Spinal cord (tissue), 9 donors: ENCODE measurements at regions not wholly inside any gene's neighbourhood (a gene's known extent, or its start where the extent isn't known, plus 50 kb on each side); places are given as distances from the start of the nearest gene placed in this dataset.
A peak's percentile ranks its signal among the peaks of the same experiment; 100 is the strongest.

Experiments used
- DNase-seq, 6 donors: peaks; one replicate each; pipeline versions ENCODE4 v3.0.0 to v3.0.0-alpha.2; 2013 to 2015; ENCODE audit warnings: low spot score in 6 of 6, low read depth in 4 of 6
- H3K27ac ChIP-seq: one replicate; pipeline ENCODE4 v1.5.1; 2013; ENCODE audit warnings: low read depth, low read length, control low read depth
- H3K27me3 ChIP-seq: one replicate; pipeline ENCODE4 v1.6.1; 2013; ENCODE audit warnings: low read length; ENCODE audit not compliant: control insufficient read depth, insufficient read depth
- H3K36me3 ChIP-seq: one replicate; pipeline ENCODE4 v1.6.1; 2013; ENCODE audit warnings: low read length; ENCODE audit not compliant: control insufficient read depth, insufficient read depth
- H3K4me1 ChIP-seq: one replicate; pipeline ENCODE4 v1.6.1; 2013; ENCODE audit warnings: low read length; ENCODE audit not compliant: control insufficient read depth, insufficient read depth
- H3K4me3 ChIP-seq: one replicate; pipeline ENCODE4 v1.5.1; 2013; ENCODE audit warnings: low read depth, low read length, control low read depth
- H3K9me3 ChIP-seq: one replicate; pipeline ENCODE4 v1.6.1; 2013; ENCODE audit warnings: low read length; ENCODE audit not compliant: control insufficient read depth, insufficient read depth
- WGBS: methylation state at CpG from one replicate; pipeline ENCODE4 v1.1.5; 2013; ENCODE audit warnings: missing lambda C conversion rate; ENCODE audit not compliant: insufficient coverage; 5-methylcytosine and 5-hydroxymethylcytosine counted together
- donor health status: healthy.

DNA sequence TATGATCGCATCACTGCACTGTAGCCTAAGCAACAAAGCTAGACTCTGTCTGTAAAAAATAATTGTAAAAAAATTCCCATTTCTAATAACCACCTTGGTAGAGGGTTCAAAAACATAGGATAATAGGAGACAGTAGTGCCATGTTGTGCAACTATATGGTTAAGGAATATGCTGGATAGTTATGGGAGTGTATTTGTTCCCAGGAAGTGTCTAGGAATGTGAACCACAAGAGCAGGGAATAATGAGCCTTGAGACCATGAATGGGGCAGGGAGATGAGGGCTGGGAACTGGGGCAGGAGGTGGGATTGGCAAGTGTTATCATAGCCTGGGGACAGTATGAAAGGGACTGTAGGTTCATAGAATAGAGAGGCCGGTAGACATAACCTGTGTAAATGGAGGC lies 50.4 kb downstream of the RUSC2 start:
- no peak overlapping the region for H3K4me3 ChIP-seq
- H3K9me3 ChIP-seq = no peaks in the 10 kb centered on the region
- H3K27ac ChIP-seq = no peak overlapping the region
- 50% methylated on average over 1 of the region's 2 CpGs for WGBS
- no peaks in the 10 kb centered on the region for H3K27me3 ChIP-seq
- H3K4me1 ChIP-seq = peaks cover 23% of the 10 kb centered on the region
- no peaks in the 10 kb centered on the region for H3K36me3 ChIP-seq
- no peak for DNase-seq

DNA sequence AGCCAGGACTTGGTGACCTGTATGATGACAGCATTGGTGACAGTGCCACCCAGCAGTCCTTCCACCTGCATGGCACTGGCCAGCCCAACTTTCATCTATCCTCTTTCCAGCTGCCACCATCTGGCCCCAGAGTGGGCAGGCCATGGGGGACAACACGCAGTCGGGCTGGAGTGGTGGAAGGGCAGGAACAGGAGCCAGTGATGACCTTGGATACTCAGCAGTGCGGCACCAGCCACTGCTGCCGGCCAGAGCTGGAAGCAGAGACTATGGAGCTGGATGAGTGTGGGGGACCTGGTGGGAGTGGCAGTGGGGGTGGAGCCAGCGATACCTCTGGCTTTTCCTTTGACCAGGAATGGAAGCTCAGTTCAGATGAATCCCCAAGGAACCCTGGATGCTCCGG lies 56.9 kb downstream of the RUSC2 start:
- H3K27ac ChIP-seq = no peak overlapping the region
- DNase-seq = no peak
- no peaks in the 10 kb centered on the region for H3K27me3 ChIP-seq
- H3K36me3 ChIP-seq = peaks cover 31% of the 10 kb centered on the region
- H3K9me3 ChIP-seq = no peaks in the 10 kb centered on the region
- H3K4me1 ChIP-seq = peaks cover 17% of the 10 kb centered on the region
- WGBS = 90% methylated on average over 6 of the region's 6 CpGs
- H3K4me3 ChIP-seq = no peak overlapping the region

GRCh38 chr9:35547889-35548418 lies 57.1 kb upstream of the TESK1 start:
- H3K9me3 ChIP-seq = no peaks in the 10 kb centered on the region
- no peak overlapping the region for H3K27ac ChIP-seq
- no peak for DNase-seq
- peaks cover 16% of the 10 kb centered on the region for H3K4me1 ChIP-seq
- no peak overlapping the region for H3K4me3 ChIP-seq
- H3K27me3 ChIP-seq = no peaks in the 10 kb centered on the region
- peaks cover 31% of the 10 kb centered on the region for H3K36me3 ChIP-seq
- 95% methylated on average over 16 of the region's 16 CpGs for WGBS

DNA sequence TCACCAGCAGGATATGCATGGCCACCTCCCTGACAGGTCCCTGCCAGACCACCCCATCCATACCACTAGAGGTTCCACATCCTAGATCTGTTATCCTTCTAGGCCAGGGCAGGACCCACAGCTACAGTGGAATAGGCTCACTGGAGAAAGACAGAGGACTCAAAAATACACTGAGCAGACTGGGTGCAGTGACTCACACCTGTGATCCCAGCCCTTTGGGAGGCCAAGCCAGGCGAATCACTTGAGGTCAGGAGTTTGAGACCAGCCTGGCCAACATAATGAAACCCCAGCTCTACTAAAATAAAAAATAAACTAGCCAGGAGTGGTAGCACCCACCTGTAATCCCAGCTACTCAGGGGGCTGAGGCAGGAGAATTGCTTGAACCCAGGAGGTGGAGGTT lies 56.5 kb upstream of the TESK1 start:
- DNase-seq = no peak
- Histone ChIP-seq H3K27ac (no peak overlapping the region), H3K4me1 (peaks cover 13% of the 10 kb centered on the region), H3K27me3 (no peaks in the 10 kb centered on the region), H3K9me3 (no peaks in the 10 kb centered on the region), H3K4me3 (no peak overlapping the region), H3K36me3 (peaks cover 31% of the 10 kb centered on the region)
- WGBS = no CpG with 5 or more reads among the region's 1 CpG

DNA sequence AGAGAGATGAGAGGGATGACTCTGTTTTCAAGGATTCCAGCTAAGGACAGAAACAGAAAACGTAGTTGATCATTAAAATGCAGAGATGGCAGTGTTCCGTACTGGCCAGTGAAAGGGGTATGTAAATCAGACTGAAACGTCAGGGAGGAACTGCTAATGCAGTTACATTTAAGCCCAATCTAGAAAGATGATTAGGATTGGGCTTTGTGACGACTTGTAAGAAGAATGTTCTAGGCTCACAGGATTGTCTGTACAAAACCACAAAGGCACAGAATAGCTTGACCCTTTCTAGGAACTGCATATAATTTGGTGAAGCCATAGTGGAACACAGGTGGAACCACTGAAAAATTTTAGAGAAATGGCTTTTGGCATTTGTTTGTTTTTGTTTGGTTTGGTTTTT lies 55.6 kb upstream of the TESK1 start:
- H3K27ac ChIP-seq = no peak overlapping the region

DNA sequence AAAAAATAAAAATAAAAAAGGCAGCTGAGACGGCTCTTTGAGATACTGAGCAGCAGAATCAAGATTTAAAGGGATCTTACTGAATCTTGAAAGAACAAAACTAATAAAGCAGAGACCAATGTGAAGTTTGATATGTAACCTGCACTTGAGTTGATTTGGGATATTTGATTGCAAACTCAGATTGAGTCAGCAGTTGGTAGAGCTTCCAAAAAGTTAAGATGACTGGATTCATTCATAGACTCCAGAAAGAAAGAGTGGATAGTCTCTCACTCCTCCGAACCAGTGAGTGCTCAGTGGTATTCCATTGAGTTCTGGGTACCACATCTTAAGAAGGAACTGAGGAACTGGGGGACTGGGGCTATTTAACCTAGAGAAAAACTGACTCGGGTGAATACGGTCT lies 52.7 kb upstream of the TESK1 start:
- H3K27me3 ChIP-seq = no peaks in the 10 kb centered on the region
- peaks cover 47% of the 10 kb centered on the region for H3K36me3 ChIP-seq
- peaks cover 6% of the 10 kb centered on the region for H3K4me1 ChIP-seq
- no peak for DNase-seq
- H3K4me3 ChIP-seq = no peak overlapping the region
- no peak overlapping the region for H3K27ac ChIP-seq
- H3K9me3 ChIP-seq = no peaks in the 10 kb centered on the region
- 72% methylated on average over 2 of the region's 4 CpGs for WGBS

More for the DNA sequence above, 55.6 kb upstream of the TESK1 start:
- Histone ChIP-seq H3K36me3 (peaks cover 31% of the 10 kb centered on the region), H3K4me1 (peaks cover 13% of the 10 kb centered on the region), H3K27me3 (no peaks in the 10 kb centered on the region), H3K9me3 (no peaks in the 10 kb centered on the region), H3K4me3 (no peak overlapping the region)
- no peak for DNase-seq
- WGBS = 58% methylated on average over 4 of the region's 4 CpGs

DNA sequence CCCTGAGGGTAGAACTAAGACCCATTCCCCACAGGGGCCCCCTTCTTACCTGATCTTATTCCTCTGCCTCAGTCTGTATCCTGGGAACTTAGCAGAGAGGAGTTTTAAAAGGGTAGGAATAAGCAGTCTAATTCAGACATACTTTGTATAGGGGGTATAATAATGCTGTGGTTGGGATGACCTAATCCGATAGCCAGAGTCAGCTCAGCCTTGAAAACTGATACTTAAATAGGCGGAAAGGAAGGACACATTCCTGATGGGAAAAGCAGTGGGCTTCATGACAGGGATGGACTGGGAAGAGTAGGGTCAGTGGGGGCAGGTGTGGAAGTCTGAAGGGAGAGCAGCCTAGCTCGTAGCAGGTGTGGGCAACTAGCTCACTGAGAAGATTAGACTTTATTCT lies 52.2 kb upstream of the TESK1 start:
- H3K9me3 ChIP-seq = no peaks in the 10 kb centered on the region
- H3K4me1 ChIP-seq = peaks cover 6% of the 10 kb centered on the region
- peak overlapping the region; percentile 38 for H3K27ac ChIP-seq
- no peak for DNase-seq
- H3K27me3 ChIP-seq = no peaks in the 10 kb centered on the region
- WGBS = 72% methylated on average over 3 of the region's 3 CpGs
- peaks cover 46% of the 10 kb centered on the region for H3K36me3 ChIP-seq
- no peak overlapping the region for H3K4me3 ChIP-seq

DNA sequence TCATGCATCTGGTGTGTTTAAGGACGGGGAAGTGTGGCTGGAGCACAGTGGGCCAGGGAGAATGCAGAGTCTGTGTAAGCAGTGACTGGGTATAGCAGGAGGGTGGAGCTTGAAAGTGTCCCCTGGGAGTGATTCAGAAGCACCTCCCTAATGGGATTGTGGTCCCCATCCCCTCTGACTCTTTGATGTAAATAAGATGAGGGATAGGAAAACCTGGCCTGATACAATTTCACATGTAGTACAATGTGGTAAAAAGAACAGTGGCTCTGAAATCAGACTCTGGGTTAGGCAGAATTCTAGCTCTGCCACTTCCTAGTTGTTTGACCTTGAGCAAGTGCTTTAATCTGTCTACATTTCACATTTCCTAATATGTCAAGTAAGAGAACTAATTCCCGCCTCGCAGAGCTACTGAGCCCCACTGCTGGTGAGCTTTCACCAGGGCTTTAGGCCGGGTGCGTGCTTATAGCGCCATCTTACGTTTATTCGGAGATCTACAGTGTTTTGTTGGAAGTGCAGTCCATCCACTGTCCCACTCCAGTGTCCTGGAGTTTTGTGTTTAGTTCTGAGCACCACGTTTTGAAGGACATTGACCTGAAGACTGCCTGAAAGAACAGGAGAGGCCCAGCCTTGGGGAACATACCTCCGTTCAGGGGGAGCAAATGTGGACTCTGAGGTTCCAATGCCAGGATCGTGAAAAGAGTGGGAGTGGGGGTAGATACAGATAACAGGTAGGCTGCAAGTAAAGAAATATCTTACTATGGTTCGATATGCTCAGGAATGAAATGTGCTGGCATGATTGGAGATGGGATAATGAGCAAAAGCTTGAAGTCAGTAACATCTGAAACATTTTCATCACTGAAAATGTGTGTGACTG lies 51.2 kb upstream of the TESK1 start:
- Histone ChIP-seq H3K27me3 (no peaks in the 10 kb centered on the region), H3K4me3 (no peak overlapping the region), H3K36me3 (peaks cover 46% of the 10 kb centered on the region), H3K27ac (no peak overlapping the region), H3K9me3 (no peaks in the 10 kb centered on the region), H3K4me1 (no peaks in the 10 kb centered on the region)
- peak; percentile 36 to 84 (median 52) for DNase-seq
- 27% methylated on average over 7 of the region's 12 CpGs for WGBS

DNA sequence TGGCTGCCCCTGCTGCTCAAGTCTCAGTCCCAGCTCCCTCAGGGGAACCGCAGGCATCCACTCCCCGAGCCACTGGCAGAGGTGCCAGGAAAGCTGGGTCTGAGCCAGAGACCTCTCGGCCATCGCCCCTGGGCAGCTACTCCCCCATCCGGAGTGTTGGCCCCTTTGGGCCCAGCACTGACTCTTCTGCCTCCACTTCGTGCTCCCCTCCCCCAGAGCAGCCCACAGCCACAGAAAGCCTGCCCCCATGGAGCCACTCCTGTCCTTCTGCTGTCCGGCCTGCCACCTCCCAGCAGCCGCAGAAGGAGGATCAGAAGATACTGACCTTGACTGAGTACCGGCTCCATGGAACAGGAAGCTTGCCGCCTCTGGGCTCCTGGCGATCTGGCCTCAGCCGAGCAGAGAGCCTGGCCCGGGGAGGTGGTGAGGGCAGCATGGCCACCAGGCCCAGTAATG lies 49.8 kb upstream of the TESK1 start:
- DNase-seq = no peak
- Histone ChIP-seq H3K36me3 (peaks cover 55% of the 10 kb centered on the region), H3K4me3 (no peak overlapping the region), H3K9me3 (no peaks in the 10 kb centered on the region), H3K4me1 (no peaks in the 10 kb centered on the region), H3K27ac (no peak overlapping the region), H3K27me3 (no peaks in the 10 kb centered on the region)
- WGBS = 90% methylated on average over 13 of the region's 13 CpGs
